ENCODE measurements at regions not wholly inside any gene's neighbourhood (a gene's known extent, or its start where the extent isn't known, plus 50 kb on each side); places are given as distances from the start of the nearest gene placed in this dataset.
"Not testable (repeated sequence)": the region's sequence is repeated elsewhere in the genome, so short reads cannot be mapped to it uniquely, and the experiment has no call there.

DNA sequence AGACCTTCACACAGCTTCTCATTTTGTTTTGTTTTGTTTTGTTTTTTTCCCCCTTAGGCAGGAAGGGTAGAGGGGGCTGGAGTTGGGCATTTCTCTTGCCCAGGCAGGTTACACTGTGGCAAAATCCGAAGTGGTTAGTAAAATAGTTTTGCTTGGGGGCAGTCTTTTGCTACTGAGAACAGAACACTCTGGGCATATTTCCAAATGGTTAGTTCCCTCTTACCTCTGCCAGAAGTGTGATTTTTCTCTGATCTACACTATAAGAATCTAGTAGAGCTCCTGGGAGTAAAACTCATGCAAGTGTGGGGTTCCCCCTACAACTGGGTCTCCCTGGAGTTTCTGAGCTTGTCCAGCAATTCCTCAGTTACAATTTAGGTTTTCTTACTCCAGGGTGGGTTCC, 61.7 kb downstream of the NPS start:
- no peak for DNase-seq

DNA sequence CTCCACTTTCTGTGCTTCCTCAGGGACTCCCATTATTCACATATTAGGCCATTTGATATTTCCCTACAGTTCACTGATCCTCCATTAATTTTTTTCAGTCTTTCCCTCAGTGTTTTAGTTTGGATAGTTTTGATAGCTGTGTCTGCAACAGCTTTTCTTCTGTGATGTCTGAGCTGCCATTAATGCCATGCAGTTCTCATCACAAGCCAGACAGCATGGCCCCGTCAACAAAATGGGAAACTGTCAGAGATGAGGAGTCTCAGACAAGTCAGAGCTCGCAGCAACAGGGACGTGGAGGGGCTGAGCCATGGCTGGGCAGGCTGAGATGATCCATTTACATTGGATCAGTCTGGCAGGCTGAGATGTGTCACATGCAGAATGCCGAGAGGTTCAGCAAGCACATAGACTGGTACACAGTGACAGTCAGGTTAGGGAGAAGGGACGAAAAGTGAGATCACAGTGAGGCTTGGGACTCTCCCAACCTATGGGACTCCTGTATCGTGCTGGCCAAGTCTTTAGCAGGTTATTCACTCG, 65.4 kb downstream of the NPS start:
- DNase-seq: no peak

DNA sequence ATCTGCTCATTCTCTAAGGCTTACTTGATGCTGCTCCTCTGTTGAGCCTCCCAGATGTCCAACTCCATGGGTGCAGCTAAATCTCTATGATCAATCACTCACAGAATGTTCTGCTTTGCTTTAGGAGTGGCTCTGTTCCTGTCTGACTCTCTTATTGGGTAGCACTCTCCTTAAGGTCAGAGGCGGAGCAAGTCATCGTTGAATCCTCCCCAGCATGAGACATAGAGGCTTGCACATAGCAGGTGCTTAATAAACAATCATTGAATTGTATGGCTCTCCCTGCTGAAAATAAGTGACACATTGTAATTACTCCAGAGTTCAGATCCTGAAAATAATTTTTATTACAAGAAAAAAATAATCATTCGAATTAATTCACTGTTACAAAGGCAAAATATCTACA, 69.7 kb downstream of the NPS start:
- DNase-seq: peak in 7 of 56 donors; percentile 5 to 54 (median 13)

DNA sequence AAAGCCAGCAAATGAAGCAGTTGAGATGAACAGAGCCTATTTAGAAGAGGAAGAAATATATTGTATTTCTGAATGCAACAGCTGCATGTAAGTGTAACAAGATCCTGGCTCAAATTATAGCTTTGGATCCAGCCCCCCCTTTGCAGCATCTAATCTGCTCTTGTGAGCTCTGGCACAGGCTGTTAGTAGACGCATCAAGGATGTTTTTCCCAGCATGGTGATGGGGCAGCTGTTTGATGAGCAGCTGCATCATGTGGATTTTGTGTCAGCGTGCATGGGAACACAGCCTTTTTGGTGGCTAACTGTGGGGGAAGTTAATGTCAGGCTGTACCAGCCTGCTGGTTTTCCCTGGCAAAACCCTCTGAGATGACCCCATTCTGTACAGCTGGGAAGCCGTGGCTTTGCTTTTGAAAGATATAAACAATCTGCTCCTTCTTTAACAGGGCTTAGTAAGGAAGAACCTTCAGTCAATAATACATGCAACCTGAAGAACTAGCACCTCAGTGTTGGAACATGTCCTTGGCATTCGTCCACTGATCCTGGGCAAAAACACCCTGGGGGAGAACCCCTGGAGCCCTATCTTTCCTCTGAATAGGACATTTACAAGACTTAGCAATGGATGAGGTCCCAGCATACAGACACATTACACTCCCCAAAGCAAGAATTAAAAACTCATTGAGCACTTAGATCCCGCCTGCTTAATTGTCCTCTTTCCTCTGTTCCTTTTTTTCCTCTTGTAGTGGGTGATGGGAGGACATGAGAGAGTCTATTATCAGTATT, 70.6 kb downstream of the NPS start:
- peak in 55 of 56 donors; percentile 27 to 97 (median 81) for DNase-seq

DNA sequence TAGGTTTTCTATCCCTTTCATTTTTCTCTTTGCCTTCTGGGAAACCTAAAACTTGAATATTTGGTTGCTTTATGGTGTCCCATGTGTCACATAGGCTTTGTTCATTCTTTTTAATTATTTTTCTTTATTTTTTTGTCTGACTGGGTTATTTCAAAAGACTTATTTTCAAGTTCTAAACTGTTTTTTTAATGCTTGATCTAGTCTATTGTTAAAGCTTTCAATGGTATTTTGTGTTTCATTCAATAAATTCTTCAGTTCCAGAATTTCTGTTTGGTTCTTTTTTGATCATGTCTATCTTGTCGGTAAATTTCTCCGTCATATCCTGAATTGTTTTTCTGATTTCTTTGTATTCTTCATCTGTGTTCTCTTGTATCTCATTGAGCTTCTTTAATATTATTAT, 86.8 kb downstream of the NPS start:
- no peak for DNase-seq

DNA sequence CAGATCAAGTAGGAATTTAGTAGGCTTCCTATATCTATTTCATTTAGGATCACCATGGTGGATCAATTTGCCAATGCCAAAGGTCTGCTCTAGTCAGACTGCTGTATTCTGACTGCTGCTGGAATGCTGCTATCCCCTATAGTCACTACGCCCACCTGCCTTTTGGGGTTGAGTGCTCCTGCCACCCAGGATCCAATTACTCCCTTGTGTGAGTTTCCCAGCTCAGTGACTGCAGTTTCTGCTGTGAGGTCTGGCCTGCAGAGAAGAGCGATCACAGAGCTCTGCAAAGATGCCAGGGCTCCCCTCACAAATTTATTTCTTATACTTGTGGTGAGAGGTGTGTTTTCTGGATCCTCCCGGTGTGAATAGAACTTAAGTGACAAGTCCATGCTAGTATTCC, 88.1 kb upstream of the FOXI2 start:
- DNase-seq: no peak

DNA sequence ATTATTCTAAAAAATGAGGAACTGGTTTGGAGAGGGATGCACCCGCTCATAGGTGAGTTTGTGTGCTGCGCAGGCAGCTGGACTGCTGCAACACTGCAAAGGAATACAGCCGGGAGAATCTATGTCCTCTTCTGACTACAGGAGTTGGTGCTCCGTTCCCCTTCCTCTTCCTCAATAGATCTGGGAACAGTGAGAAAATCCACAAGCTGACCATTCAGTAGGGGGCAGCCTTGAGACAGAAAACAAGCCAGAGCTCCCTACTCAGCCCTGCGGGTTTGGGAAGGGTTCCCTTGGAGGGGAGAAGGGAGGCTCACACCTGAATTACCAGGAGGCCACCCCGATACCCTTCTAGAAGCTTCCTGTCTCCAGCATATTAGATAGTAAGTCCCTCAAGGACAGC, 87.3 kb upstream of the FOXI2 start:
- DNase-seq: peak in 1 of 56 donors; percentile 2

DNA sequence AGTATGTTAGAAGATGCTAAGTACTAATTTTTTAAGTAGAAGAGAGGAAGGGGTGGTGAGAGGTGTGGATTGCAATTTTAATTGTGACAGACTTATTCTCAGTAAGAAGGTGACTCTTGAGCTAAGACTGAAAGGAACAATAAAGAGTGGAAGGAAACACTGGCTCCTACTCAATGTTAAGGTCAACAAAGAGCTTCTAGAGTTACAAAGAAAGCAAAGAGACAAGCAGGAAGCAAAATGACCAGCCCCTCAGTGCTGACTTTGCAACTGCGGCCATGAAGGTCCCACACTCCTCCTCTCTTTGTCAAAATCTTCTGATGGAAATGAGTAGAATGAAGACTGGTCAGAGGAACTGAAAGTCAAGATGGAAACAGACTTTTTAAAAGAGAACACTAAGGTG, 79.9 kb upstream of the FOXI2 start:
- no peak for DNase-seq

DNA sequence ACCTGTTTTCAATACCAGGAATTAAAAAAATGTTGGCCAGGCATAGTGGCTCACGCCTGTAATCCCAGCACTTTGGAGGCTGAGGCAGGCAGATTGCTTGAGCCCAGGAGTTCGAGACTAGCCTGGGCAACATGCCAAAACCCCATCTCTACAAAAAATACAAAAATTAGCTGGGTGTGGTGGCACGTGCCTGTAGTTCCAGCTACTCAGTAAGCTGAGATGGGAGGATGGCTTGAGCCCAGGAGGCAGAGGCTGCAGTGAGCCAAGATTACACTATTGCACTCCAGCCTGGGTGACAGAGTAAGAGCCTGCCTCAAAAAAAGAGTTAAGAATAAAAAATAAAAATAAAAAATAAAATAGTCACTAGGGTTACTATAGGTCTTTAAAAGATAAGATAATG, 60.6 kb upstream of the FOXI2 start:
- not testable (repeated sequence) for DNase-seq

DNA sequence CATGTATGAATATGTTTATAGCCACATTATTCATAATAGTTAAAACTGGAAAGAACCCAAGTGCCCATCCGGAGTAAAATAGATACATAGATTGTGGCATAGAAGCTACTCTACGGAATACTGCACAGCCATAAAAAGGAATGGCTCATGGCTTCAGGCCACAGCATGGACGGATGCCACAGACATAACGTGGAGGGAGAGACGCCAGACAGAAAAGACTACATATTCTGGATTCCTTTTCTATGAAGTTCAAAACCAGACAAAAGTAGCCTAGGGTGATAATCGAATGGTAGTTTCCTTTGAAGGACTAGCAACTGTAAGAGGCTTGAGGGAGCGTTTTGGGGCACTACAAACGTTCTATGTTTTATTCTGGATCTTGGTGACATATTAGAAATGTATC, 58.9 kb upstream of the FOXI2 start:
- no peak for DNase-seq

DNA sequence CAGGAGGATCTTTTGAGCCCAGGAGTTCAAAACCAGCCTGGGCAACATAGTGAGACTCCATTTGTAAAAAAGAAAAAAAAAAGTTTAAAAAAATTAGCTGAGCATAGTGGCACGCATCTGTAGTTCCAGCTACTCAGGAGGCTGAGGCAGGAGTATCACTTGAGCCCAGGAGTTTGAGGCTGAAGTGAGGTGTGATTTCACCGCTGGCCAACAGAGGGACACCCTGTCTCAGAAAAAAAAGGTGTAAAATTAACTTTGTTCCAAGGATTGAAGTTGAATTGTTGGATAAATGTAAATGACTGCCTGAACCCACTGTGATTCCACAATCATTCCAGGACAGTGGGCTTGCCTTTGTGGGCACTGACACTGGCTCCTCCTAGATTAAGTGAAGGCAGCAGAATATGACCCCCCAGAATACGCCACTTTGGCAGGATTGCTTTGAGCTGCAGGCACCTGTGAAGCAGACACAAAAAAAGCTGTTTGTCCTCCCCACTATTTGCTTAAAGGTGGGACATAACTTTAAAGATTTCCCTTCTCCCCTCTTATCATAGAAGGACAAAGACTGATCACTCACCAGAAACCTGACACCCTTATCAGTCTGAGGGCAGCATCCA, 57.2 kb upstream of the FOXI2 start:
- no peak for DNase-seq

Data from amygdala (tissue), 56 donors.